ENCODE measurements at regions not wholly inside any gene's neighbourhood (a gene's known extent, or its start where the extent isn't known, plus 50 kb on each side); places are given as distances from the start of the nearest gene placed in this dataset.
"Not testable (repeated sequence)": the region's sequence is repeated elsewhere in the genome, so short reads cannot be mapped to it uniquely, and the experiment has no call there.

DNA sequence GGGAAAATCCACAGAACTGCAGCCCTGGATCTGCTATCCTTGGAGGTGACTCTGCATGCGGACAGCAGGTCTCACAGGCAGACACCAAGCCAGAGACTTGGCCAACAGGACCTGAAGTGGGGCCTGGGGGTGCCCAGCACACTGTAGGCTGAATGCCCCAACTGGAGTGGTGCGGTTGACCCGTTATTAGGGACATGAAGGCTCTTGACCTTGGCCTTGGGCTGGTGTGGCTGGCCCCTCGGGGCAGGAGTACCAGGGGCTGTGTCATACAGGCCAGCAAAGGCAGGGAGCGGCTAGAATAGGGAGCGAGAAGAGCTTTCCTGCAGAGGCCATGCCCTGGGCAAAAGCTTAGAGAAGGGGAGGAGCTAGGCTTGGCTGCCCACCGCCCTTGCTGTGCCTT is 153.2 kb upstream of the MVB12B start:
- no peak overlapping the region for H3K27ac ChIP-seq
- H3K4me1 ChIP-seq: no peaks in the 10 kb centered on the region
- peaks cover 0 to 6% (median 2%) of the 10 kb centered on the region in 4 donors for H3K9me3 ChIP-seq
- TF ChIP-seq EP300 (IDR thresholded peaks at IDR 0.05): no peak
- TF ChIP-seq CTCF (IDR thresholded peaks at IDR 0.05): no peak
- TF ChIP-seq POLR2A (IDR thresholded peaks at IDR 0.05): no peak
- TF ChIP-seq POLR2AphosphoS5 (IDR thresholded peaks at IDR 0.05): no peak
- H3K4me3 ChIP-seq: no peak overlapping the region
- DNase-seq: no peak
- H3K27me3 ChIP-seq: no peaks in the 10 kb centered on the region
- WGBS, 2 donors: 84 to 90% methylated on average over 5 to 7 of the region's 7 CpGs
- ATAC-seq (ENCODE audit: low FRiP score in 2 of 2): no peak
- no peaks in the 10 kb centered on the region for H3K36me3 ChIP-seq

- H3K4me3 ChIP-seq: no peak overlapping the region
- H3K36me3 ChIP-seq: no peaks in the 10 kb centered on the region
- no peak overlapping the region for H3K27ac ChIP-seq
- TF ChIP-seq EP300 (IDR thresholded peaks at IDR 0.05) (no peak), CTCF (IDR thresholded peaks at IDR 0.05) (no peak), POLR2AphosphoS5 (IDR thresholded peaks at IDR 0.05) (no peak)
- H3K9me3 ChIP-seq: peaks cover 0 to 6% (median 2%) of the 10 kb centered on the region in 4 donors
- ATAC-seq (ENCODE audit: low FRiP score in 2 of 2) (no peak), DNase-seq (no peak)
- WGBS, 2 donors: 92% methylated on average over 3 of the region's 4 CpGs; no CpG with 5 or more reads in 1 of the 2 donors
- H3K27me3 ChIP-seq: no peaks in the 10 kb centered on the region
- H3K4me1 ChIP-seq: no peaks in the 10 kb centered on the region
These were observed 152.7 kb upstream of the MVB12B start for GRCh38 chr9:126173929-126174328.

DNA sequence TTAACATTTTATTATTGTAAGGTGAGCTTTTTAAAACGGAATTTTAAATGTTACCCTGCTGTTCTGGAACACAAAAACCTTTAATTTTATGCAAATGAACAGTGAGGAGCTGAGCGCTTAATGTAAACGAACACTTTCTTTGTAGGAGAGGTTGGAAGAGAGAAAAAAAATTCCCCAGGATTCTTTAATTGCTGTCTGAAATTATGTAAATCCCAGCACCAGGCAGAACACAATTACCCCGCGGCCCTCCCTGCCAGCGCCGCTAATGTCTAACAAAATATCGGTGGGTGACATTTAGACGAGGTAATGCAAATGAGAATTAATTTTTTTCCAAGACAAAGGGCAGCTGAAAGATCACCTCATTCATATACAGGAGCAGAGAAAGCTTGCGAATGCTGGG is 143.4 kb upstream of the MVB12B start:
- no peak overlapping the region for H3K4me3 ChIP-seq
- no peak overlapping the region for H3K27ac ChIP-seq
- TF ChIP-seq CTCF (IDR thresholded peaks at IDR 0.05): no peak
- no peak for ATAC-seq (ENCODE audit: low FRiP score in 2 of 2)
- H3K27me3 ChIP-seq: no peaks in the 10 kb centered on the region
- peaks cover 0 to 7% (median 0%) of the 10 kb centered on the region in 4 donors for H3K9me3 ChIP-seq
- WGBS, 2 donors: 72 to 79% methylated on average over 10 of the region's 10 CpGs
- no peaks in the 10 kb centered on the region for H3K4me1 ChIP-seq
- H3K36me3 ChIP-seq: no peaks in the 10 kb centered on the region
- no peak for DNase-seq

GRCh38 chr9:126190994-126191393 is 135.6 kb upstream of the MVB12B start:
- H3K36me3 ChIP-seq; H3K4me3 ChIP-seq; H3K4me1 ChIP-seq; H3K9me3 ChIP-seq; ATAC-seq (ENCODE audit: low FRiP score in 2 of 2); DNase-seq; H3K27me3 ChIP-seq; H3K27ac ChIP-seq: not testable (repeated sequence)
- WGBS, 2 donors: 91 to 92% methylated on average over 2 of the region's 2 CpGs

DNA sequence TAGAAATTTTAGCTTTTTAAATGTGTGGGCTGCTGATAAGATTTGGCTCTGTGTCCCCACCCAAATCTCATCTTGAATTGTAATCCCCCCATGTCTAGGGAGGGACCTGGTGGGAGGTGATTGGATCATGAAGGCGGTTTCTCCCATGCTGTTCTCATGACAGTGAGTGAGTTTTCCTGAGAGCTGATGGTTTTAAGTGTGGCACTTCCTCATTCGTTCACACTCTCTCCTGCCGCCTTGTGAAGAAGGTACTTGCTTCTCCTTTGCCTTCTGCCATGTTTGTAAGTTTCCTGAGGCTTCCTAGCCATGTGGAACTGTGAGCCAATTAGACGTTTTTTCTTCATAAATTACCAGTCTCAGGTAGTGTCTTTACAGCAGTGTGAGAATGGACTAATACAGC is 127.8 kb upstream of the MVB12B start:
- H3K27ac ChIP-seq: no peak overlapping the region
- ATAC-seq (ENCODE audit: low FRiP score in 2 of 2) (no peak), DNase-seq (no peak)
- no peaks in the 10 kb centered on the region for H3K4me1 ChIP-seq
- no peaks in the 10 kb centered on the region for H3K36me3 ChIP-seq
- no peak overlapping the region for H3K4me3 ChIP-seq
- WGBS, 2 donors: 67 to 73% methylated on average over 4 of the region's 4 CpGs
- H3K27me3 ChIP-seq: no peaks in the 10 kb centered on the region
- TF ChIP-seq POLR2AphosphoS5 (IDR thresholded peaks at IDR 0.05): no peak
- TF ChIP-seq EP300 (IDR thresholded peaks at IDR 0.05): no peak
- TF ChIP-seq POLR2A (IDR thresholded peaks at IDR 0.05): no peak
- TF ChIP-seq CTCF (IDR thresholded peaks at IDR 0.05): no peak
- H3K9me3 ChIP-seq: no peaks in the 10 kb centered on the region
